PC-3 (cell line): ENCODE measurements at regions not wholly inside any gene's neighbourhood (a gene's known extent, or its start where the extent isn't known, plus 50 kb on each side); places are given as distances from the start of the nearest gene placed in this dataset.

Source experiments
- ATAC-seq: fragments of 200-7000 bp; cut with Tn5 transposase; 2 replicates; pipeline ENCODE4 v1.9.1; 2020; ENCODE audit warnings: mild to moderate bottlenecking, moderate library complexity
- BruUV-seq: library from RNA; stranded (reverse); fragments of 400-500 nt; replicated peaks from 2 replicates; lab custom pipeline; 2021; lab: Mats Ljungman, UMichigan
- CTCF ChIA-PET: fragments of 300-600 bp; sonication (Branson Sonifier 250); formaldehyde crosslinking; loops from one replicate; lab custom pipeline; 2022; ENCODE audit warnings: antibody characterized with exemption; lab: Charles Lee
- POLR2A ChIA-PET: fragments of 300-600 bp; sonication (Branson Sonifier 250); formaldehyde crosslinking; loops from one replicate; lab custom pipeline; 2022; ENCODE audit warnings: antibody characterized with exemption; ENCODE audit not compliant: unreplicated experiment; lab: Charles Lee
- DNase-seq: peaks from one replicate; pipeline ENCODE4 v3.0.0-alpha.2; 2015
- H2AFZ ChIP-seq: fragments of 300-600 bp; sonication (generic); 2 replicates; pipeline ENCODE4 v1.6.0; 2016; ENCODE audit warnings: antibody characterized with exemption, low read length
- H3F3A ChIP-seq: fragments of 300-600 bp; sonication (generic); one replicate; pipeline ENCODE4 v1.6.0; 2017; ENCODE audit warnings: antibody characterized with exemption, low read length, control low read depth, mild to moderate bottlenecking; ENCODE audit not compliant: unreplicated experiment
- H3K27ac ChIP-seq: fragments of 300-600 bp; sonication (generic); 2 replicates; pipeline ENCODE4 v1.5.1; 2016; ENCODE audit warnings: mild to moderate bottlenecking, low read length
- H3K27me3 ChIP-seq: fragments of 300-600 bp; sonication (generic); 2 replicates; pipeline ENCODE4 v1.6.1; 2016; ENCODE audit warnings: low read length, mixed read lengths
- H3K36me3 ChIP-seq: fragments of 300-600 bp; sonication (generic); 2 replicates; pipeline ENCODE4 v1.6.1; 2016; ENCODE audit warnings: low read depth, mixed run types, low read length, mixed read lengths
- H3K4me1 ChIP-seq: fragments of 300-600 bp; sonication (generic); 2 replicates; pipeline ENCODE4 v1.5.1; 2016; ENCODE audit warnings: low read length; ENCODE audit not compliant: insufficient read depth
- H3K4me2 ChIP-seq: fragments of 300-600 bp; sonication (generic); 2 replicates; pipeline ENCODE4 v1.6.0; 2016; ENCODE audit warnings: low read length
- H3K4me3 ChIP-seq: fragments of 300-600 bp; sonication (generic); 2 replicates; pipeline ENCODE4 v1.5.1; 2016; ENCODE audit warnings: mild to moderate bottlenecking, low read length, mixed read lengths
- H3K79me2 ChIP-seq: fragments of 300-600 bp; sonication (generic); 2 replicates; pipeline ENCODE4 v1.6.1; 2017; ENCODE audit warnings: low read length, mixed read lengths
- H3K9ac ChIP-seq: fragments of 300-600 bp; sonication (generic); 2 replicates; pipeline ENCODE4 v1.6.0; 2016; ENCODE audit warnings: mild to moderate bottlenecking, low read length
- H3K9me2 ChIP-seq: fragments of 300-600 bp; sonication (generic); replicated peaks from 2 replicates; pipeline ENCODE4 v1.6.1; 2016; ENCODE audit warnings: mixed run types, low read length, mixed read lengths
- H3K9me3 ChIP-seq: fragments of 300-600 bp; sonication (generic); 2 replicates; pipeline ENCODE4 v1.6.1; 2016; ENCODE audit warnings: low read length, mixed read lengths
- H4K20me1 ChIP-seq: fragments of 300-600 bp; sonication (generic); 2 replicates; pipeline ENCODE4 v1.6.1; 2016; ENCODE audit warnings: low read length, mixed read lengths
- CTCF ChIP-seq: fragments of 300-600 bp; sonication (generic); conservative IDR thresholded peaks from 2 replicates; pipeline ENCODE4 v1.5.1; 2017; ENCODE audit warnings: antibody characterized with exemption, low read depth, mild to moderate bottlenecking, low read length
- EZH2 ChIP-seq: fragments of 300-600 bp; sonication (generic); IDR thresholded peaks from one replicate; pipeline ENCODE4 v1.6.1; 2017; ENCODE audit warnings: antibody characterized with exemption, mild to moderate bottlenecking, low read length; ENCODE audit not compliant: unreplicated experiment
- EZH2phosphoT487 ChIP-seq: fragments of 300-600 bp; sonication (generic); IDR thresholded peaks from 2 replicates; pipeline ENCODE4 v1.6.1; 2018; ENCODE audit warnings: mild to moderate bottlenecking, antibody characterized with exemption, low read length, borderline replicate concordance
- intact Hi-C: fragments of 100-400 bp; cut with micrococcal nuclease; formaldehyde crosslinking; loops from 2 replicates; pipeline ENCODE4 v1.9.0; 2023

DNA sequence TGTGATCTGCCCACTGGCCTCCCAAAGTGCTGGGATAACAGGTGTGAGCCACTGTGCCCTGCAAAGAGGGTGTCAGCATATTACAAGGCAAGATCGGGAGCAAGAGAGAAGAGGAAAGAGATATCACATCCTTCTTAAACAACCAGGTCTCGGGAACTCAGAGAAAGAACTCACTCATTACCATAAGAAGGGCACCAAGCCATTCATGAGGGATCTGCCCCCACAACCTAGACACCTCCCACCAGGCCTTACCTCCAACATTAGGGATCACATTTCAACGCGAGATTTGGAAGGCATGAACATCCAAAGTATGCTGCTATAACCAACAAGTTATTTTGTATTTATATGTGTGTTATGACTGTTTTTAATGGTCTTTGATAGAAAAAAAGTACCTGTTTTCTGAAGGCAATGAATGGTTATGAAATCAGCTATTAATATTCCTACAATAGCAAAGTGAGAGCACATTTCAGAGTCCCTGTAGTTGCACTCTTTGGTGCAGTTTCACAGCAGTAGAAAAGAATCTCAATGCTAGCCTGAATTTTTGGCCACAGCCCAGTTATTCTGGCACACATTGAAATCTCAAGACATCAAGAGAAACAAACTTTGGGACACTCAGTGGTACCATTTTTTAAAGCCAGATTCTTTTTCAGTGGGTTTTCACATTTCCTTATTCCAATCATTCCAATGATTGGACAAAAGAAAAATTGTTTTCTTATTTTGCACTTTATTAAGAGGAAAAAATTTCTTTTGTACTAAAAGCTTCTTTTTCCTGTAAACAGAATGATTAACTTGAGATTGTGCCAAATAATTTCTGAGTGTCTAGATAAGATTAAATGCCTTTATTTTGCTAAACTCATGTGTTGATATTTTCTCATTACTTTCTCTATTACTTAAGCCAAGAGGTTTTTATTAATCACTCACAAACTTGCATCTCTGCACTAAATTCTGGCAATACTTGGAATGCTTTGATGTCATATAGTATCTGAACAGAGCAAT is 582.6 kb upstream of the ATP2B1 start:
- Histone ChIP-seq H3K9ac (no peak overlapping the region), H3K79me2 (no peaks in the 10 kb centered on the region), H3K4me2 (no peak overlapping the region), H3K9me2 (no peaks in the 10 kb centered on the region), H4K20me1 (no peaks in the 10 kb centered on the region), H3K27me3 (no peaks in the 10 kb centered on the region), H3K4me1 (no peaks in the 10 kb centered on the region), H2AFZ (no peak overlapping the region), H3K27ac (no peak overlapping the region), H3K4me3 (no peak overlapping the region), H3K9me3 (0 out of 2 replicates have a peak, but pooled peaks cover 4% of the 10 kb centered on the region), H3K36me3 (peaks cover 3% of the 10 kb centered on the region; the same call in 1 of the 2 replicates), H3F3A (no peaks in the 10 kb centered on the region)
- BruUV-seq, result no TSS peak
- no peak for ATAC-seq
- intact Hi-C loops, result no loop called here
- CTCF ChIA-PET, result no interaction called here
- no peak for DNase-seq
- POLR2A ChIA-PET, result no interaction called here
- TF ChIP-seq EZH2, result no peak
- no peak for TF ChIP-seq EZH2phosphoT487
- no peak for TF ChIP-seq CTCF

- Histone ChIP-seq H3K9ac (no peak overlapping the region), H3K4me2 (no peak overlapping the region), H3K36me3 (peaks cover 3% of the 10 kb centered on the region; the same call in 1 of the 2 replicates), H3K9me3 (0 out of 2 replicates have a peak, but pooled peaks cover 4% of the 10 kb centered on the region), H3K27me3 (no peaks in the 10 kb centered on the region), H3K79me2 (no peaks in the 10 kb centered on the region), H3K4me1 (no peaks in the 10 kb centered on the region), H3K9me2 (no peaks in the 10 kb centered on the region), H3K27ac (no peak overlapping the region), H2AFZ (no peak overlapping the region), H4K20me1 (no peaks in the 10 kb centered on the region), H3F3A (no peaks in the 10 kb centered on the region), H3K4me3 (no peak overlapping the region)
- TF ChIP-seq CTCF (no peak), EZH2phosphoT487 (no peak), EZH2 (no peak)
- intact Hi-C loops, result no loop called here
- ChIA-PET POLR2A (no interaction called here), CTCF (no interaction called here)
- ATAC-seq, result no peak
- DNase-seq, result peak; percentile 15
- BruUV-seq, result no TSS peak
Measured at GRCh38 chr12:90287585-90287984, 578.9 kb upstream of the ATP2B1 start.
